ENCODE measurements at regions not wholly inside any gene's neighbourhood (a gene's known extent, or its start where the extent isn't known, plus 50 kb on each side); places are given as distances from the start of the nearest gene placed in this dataset.

DNA sequence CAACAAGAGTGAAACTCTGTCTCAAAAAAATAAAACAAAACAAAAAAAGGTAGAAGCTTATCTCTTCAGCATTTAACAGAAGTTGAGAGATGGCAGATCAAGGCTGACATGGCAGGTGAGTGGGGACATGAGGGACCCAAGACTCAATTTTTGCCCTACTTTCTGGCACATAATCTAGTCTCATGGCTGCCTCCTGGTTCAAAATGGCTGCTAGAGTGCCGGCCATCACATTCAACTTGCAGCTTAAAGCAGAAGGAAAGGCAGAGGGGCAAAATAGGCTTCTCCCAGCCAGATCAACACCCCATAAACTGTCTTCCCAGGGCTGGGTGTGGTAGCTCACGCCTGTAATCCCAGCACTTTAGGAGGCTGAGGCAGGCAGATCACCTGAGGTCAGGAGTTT is 784.9 kb downstream of the MED13L start:
- no peak for DNase-seq

DNA sequence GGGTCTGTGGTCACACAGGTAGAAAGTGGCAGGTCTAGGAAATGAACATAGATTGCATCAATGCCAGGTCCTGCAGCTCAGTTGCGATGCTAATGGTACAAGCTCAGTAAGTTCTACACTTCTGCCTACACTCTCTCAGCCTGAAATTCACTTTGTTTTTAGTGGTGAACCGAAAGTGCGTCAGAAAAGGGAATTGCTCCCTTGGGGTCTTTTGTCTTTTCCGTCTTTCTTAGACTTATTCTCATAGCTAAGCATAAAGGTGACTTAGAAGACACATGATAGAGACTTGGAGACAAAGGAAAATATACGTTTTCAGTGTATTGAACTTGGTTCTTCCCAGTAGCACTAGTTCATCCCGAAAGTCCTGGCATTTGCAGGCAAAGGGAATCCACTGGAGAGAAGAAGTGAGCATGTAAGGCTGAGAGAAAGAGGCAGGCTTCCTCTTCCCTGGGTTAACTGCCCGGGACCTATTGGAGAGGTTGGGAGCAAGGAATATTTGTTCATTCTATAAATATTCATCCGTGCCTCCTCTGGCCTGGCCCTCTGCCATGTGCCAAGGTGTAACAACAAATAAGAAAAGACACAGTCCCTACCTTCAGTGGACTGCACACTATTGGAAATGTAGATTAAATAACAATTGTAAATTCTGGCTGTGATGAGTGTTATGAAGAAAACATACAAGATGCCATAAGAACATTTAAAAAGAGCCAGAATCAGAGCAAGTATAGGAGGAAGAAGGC is 785.8 kb downstream of the MED13L start:
- DNase-seq, result no peak

DNA sequence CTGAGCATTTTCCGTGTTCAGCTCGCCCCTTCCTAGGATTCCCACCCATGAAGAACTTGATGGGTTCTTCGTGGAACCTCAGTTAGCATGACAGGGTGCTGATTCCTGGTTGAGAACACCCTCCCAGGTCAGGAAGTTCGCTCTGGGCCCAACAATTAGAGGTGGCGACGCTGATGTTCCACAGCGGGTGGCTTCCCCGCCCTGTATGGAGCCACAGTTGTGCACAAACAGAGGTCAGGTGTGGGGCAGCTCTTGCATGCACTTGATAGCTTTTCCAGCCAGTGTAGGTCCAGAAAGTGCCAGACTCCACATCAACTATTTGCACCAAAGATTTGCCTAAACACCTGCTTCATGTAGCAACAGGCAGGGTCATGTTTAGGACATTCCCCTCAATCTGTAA is 788.2 kb downstream of the MED13L start:
- DNase-seq, result no peak

DNA sequence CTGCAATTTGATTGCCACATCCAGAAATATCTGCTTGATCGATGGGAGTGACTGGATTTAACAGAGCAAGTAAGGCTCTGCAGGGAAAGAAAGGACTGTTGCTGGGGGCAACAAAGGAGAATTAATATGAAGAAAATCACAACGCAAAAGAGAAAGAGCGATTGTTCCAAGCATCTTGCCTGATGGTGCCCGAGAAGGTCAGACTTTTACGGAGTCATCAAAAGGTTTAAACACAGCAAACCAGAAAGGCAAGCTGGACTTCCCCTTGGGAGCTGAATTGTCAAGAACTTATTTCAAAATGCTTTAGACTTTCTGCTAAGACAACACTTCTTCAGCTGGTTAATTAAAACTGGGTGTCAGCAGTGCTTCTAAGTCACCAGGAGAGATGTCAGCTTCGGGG is 791.5 kb downstream of the MED13L start:
- DNase-seq, result no peak

DNA sequence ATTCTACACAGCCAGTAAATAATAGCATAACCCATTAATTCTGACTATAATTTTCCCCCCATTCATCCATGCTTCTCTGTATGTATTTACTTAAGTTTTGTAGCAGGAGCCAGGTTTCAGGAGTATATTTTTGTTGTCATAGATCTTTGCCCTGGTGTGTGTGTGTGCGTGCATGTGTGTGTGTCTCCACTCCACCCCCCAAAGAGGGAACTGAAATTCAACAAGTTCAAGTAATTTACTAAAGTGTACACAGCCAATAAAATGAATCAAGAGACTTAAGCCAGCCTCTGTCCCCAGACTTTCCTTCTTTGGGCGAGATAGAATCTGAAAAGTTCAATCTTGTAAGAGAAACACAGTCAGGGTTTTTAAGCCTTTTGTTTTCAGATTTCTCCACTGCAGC is 792.0 kb downstream of the MED13L start:
- DNase-seq, result no peak

DNA sequence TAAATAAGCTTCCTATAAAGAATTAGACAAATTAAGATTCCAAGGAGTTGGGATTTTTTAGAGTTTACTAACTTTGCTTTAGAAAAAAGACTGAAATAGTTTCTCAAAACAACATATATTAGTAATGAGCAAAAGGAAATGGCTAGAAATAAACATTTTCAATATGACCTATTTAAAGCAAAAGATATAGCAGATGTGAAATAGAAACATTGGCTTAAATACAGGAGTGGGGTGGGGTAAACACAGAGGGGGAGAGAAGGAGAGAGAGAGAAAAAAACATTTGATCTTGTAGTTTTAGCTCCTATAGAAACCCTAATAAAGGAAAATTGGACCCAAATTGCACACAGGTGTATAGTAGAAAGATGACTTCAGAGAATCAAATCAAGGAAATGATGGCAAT is 794.5 kb downstream of the MED13L start:
- DNase-seq, result no peak

DNA sequence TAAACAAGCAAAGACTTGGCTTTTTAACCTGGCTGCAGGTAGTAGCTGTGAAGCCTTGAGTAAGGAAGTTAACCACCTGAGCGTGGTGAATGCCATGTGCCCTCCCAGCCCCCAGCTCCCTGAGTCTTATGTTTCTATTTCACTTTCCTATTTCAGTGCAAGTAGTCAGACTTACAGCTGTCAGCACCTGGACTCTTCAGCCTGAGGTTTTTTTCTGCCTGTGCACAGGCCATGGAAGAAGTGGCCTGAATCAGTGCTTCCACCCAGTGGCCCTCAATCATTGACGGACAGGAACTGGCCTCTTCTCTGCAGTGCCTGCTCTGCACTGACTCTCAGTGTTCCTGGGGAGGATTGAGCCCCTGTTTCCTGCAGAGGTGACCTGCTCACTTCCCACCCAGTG is 796.4 kb downstream of the MED13L start:
- DNase-seq, result no peak

DNA sequence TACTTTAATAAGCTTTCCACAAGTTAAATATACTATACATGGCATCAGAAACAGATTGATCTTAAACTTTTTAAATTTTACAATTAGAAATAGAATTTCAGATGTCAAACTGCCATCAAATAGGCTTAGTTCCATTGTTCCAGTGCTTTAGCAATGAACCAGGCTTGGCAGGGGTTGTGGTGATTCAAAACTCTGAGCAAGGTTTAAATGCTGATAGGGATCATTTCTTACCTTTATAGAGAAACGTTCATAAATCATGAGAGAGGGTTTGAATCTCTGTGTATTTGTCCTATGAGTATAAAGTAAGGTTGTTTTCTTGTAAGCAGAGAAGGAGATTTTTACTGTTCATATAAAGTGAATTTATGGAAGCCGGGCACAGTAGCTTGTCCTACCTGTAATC is 794.5 kb upstream of the TBX3 start:
- no peak for DNase-seq

DNA sequence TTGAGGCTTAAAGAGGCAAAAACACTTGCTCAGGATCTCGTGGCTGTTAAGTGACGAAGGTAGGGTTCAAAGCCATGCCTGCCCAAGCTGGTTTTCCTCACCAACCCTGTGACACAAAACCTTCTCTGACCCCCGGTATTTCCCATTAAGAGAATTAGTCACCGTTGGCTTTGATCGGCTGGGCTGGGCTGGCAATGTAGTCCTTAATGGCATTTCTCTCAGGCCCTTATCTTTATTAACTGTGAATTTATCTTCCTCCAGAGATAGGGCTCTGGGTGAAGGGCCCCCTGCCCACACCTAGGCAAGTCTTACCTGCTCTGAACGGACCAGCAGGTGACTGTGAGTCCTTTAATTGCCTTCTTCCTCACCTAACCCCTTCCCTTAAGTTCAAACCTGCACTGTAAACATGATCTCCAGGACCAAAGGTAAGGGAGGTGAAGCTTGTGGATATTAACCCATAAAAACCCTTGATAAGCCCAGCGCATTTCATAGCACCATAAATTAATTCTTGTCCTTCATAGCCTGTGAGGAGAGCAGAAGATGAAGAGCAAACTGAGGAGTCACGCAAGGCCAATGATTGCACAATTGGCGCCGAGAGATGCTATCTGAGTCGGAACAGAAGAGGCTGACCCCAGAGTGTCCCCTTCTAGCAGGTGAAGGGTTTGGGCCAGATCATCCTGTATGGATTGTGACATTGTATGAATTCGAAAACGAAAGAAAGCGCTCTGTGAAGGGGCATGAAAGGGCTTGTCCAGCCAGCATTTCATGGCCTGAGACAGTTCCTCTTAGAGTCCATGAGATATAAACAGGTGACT is 790.8 kb upstream of the TBX3 start:
- DNase-seq, result no peak

DNA sequence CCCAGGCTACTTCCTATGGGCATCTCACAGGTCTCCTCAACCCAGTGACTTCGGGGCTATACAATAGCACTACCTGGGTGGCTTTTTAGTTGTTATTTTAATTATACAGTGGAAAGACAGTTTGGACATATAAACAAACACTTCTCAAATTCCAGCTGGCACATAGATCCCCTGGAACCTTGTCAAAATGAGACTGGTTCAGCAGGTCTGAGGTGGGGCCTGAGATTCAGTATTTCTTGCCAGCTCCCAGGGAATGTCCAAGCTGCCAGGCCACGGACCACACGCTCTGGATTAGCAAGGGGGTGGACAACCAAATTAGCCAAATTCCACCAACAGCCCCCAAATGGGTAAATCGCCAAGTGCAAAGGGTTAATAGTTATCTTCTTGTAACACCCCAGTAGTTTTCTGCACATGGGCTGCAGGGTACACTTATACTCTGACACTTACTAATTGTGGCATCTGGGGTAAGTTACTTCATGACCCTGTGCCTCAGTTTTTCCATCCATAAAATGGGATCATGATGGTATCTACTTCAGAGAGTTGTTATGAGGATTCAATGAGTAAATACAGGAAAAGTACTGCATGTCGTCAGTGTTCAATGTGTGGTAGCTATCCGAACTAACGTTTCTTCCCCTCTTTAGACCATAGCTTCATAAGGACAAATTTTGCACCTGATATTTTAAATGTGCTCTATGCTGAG is 789.4 kb upstream of the TBX3 start:
- DNase-seq, result no peak

DNA sequence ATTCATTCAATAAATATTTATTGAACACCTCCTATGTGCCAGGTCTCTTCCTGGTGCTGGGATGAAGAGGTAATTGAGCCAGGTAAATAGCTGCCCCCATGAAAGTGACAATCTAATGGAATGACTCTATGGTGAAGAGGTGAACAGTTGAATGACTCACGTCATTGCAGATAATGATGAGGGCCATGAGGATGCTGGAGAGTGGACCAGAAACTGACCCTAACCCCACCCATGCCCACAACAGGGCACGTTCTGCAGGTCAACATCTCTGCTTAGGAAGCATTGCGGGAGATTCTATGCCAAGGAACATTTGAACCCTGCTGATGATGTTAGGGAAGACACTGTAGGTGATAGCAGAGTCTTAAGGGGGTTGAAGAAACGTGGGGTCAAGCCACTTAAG is 788.9 kb upstream of the TBX3 start:
- no peak for DNase-seq

DNA sequence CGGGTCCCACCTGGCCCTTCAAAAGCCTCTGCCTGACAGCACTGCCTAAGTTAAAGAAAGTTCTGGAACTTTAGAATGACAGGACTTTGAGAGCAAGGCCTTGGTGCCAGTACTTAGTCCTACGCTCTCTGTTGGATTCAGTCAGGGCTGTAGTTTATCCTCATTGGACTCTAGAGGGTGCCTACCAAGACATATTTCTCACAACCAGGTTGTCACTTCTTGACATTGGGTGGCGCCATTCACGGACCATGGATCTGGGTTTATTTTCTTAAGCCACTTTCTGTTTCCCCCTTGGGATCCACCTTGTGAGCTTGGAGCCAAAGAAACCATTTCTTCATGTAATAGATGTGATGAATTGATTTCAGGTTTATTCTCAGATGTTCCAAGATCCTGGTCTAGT is 787.0 kb upstream of the TBX3 start:
- no peak for DNase-seq

DNA sequence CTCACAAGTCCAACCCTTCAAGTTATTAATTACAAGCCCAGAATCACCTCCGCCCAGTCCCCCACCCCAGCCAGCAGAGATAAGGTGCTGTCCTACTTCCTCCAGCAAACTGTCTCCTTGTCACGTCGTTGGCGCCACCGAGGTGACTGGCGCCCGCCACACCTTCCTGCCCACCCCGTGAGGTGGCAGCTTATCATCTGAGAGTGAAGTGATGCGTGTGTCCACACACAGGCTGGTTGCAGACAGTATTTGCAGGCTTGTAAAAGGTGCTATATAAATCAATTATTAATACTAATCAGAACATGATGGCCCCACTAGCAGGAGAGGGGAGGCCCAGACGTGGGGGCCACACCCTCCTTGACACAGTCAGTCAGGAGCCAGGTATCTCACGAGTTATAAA is 786.6 kb upstream of the TBX3 start:
- no peak for DNase-seq

DNA sequence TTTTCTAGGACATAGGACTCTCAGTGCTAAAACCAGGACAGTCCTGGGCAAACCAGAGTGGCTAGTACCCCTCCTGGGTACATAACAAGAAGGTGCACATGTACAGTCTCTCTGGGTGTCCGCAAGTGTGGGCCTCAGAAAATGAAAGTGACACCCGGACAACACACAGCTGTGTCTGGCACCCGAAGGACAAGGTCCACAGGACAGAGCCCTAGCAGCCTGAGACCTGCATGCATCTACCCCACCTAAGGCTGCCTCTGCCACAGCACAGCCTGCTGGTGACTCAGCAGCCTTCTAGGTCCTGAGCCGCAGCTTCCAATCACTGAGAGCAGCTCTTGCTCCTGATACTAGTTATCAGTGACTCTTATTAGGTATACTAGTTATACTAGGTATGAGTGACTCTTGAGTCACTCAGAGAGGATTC is 784.1 kb upstream of the TBX3 start:
- no peak for DNase-seq

DNA sequence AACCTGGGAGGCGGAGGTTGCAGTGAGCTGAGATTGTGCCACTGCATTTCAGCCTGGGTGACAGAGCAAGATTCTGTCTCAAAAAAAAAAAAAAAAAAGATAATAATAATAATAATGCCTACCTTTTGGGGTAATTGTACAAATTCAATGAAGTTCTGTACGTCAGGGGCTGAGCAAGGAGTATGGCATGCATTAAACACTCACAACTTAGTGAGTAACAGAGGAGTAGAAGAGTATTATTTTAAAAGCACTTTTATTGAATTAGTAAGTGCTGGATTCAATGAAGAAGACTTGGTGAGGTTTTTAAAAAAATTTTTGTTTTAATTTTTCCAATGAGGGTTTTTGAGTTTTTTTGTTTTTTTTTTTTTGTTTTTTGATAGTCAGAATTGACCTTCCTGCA is 783.6 kb upstream of the TBX3 start:
- DNase-seq, result no peak

DNA sequence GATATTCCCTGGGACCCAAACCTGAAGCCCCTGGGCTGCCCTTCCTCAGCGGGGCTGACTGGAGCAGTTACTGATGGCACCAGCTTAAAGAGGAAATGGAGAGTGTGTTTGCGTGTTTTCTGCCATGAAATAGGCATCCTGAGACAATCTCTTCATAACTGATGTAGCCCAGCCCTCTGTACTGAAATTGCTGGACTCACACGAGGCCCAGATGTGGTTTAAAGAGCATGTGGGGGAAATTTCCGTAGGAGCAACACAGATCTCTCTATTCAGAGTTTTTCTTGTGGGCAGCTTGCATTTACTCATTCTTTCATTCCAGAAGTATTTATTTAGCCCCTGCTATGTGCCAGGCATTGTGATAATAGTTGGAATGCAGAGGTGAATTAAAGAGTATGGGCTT is 782.1 kb upstream of the TBX3 start:
- DNase-seq, result no peak

DNA sequence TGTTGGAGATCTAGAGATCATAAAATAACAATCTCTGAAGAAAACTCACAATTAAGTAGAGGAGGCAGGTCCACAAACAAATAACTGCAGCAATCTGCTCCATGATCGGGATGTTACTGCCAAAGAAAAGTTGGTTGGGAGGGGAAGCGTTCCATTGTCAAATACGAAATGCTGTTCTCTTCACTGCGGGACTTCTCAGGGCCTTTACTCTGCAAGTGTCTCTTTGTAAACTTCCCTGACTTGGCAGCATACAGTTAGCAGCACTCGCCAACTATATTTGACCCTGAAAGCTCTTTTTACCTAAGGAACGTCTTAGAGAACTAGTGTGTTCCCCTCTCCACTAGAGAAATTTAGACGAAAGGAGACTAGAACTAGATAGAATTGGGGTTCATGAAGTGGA is 780.7 kb upstream of the TBX3 start:
- no peak for DNase-seq

DNA sequence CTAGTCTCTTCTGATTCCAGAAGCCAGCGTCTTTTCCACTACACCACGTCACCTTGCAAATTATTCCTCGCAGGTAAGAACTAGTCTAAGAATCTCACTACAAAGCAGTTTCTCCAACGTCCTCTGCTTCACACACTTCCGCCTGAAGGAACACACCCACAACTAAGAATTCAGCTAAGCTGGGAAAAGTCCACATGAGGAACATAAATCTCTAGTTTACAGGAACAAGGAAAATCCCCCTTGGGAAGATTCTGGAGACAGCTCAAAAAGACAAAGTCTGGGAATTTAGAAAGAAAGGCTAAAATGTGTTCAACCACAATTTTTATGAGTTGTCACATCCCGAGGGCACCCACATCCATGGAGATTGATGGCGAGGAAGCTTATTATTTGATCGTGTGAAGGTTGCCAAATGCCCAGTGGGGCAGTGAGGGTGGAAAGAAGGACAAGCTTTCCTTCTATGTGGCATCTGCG is 780.2 kb upstream of the TBX3 start:
- DNase-seq, result no peak

DNA sequence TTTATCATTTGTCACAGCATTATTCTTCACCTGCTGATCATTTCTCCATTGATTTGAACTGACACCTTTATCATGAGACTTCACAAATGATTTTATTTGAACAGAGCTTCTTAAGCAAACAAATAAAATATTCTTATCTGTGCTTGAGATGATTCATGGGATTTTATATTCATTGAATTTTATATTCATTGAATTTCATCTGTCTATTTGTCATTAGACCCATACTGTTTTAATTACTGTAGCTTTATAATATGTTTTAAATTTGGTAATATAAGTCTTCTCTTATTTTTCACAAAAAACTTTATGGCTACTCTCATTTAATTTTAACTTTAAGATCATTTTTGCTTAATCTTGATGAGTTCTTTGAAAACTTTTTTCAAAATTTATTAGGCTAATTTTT is 777.4 kb upstream of the TBX3 start:
- DNase-seq, result no peak

DNA sequence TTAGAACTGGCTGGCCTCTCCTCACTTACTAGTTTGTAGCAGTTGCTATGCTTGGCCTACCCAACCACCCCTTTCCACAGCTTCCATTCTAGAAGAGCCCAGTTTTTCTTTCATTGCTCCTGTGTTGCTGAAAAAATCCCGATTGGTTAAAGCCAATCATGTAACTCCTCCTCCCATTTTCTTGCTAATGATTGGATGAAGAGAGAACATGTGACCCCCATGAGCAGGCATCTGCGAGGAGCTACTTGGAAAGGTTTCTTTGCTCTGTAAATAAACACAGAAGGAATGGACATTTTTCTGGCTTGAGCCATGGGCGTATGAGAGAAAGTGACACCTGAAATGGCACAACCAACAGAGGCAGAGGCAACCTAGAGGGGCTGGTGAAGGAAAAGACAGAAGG is 773.8 kb upstream of the TBX3 start:
- DNase-seq, result no peak

DNA sequence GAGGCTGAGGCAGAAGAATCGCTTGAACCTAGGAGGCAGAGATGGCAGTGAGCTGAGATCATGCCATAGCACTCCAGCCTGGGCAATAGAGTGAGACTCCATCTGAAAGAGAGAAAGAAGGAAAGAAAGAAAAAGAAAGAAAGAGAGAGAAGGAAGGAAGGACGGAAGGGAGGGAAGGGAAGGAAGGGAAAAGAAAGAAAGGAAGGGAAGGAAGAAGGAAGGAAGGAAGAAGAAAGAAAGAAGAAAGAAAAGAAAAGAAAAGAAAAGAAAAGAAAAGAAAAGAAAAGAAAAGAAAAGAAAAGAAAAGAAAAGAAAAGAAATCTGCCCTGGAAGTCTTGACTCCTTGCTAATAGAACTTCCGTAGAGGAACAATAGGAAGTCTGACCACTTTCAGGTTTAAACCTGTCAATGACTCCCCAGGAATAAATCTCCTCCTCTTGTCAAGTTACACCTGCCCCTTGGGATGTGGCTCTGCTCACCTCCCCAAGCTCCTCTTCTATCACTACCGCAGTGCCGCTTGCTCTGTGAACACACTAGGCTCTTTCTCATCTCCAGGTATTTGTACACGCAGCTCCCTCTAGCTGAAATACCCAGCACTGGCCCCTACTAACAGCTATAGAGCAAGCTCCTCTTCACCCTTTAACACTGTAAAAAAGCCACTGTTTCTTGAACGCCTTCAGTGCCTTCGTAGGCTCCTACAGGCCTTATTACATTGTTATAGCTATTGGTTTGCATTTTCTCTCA is 773.1 kb upstream of the TBX3 start:
- DNase-seq, result no peak

DNA sequence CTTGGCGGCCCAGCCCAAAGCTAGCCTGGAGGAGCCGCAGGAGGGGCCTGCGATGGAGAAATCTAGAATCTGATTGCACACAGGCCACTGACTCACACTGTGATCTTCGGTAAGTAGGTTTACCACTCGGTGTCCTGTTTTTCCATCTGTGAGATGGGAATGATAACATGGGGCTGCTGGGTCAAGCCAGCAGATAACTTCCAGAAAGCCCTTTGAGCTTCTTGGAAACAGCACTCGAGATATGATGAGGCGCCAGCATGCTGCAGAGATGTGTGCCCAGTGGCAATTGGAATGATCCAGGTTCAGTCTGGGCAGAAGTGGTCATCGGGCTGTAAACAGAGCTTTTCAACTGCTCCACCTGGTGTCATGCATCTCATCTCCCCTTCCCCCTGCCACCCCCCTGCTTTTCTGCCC is 771.3 kb upstream of the TBX3 start:
- no peak for DNase-seq

DNA sequence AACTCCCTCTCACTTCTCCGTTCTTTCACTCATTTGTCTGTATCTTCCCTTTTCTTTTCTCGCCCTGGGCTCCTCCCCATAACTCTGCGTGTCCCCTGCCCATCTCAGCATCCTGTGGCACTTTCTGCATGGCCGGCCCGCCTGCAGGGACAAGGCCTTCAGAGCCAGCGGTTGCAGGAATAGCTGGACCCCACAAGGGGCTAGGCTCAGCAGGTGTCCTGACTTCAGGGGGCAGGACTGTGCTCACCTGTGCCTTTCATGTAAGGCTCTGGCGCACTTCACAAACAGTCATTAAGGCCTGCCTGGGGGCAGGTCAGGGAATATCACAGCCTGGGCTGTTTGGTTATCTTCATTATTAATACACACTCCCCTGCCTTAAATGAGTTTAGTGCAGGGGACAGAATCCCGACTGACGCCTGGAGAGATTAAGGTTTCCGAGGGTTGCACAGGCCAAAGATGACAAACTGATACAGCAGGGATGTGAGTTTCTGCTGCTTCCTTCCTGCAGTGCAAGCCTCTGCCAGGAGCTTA is 768.8 kb upstream of the TBX3 start:
- DNase-seq, result no peak
